Endothelial cell of umbilical vein (primary cell): ENCODE measurements at regions not wholly inside any gene's neighbourhood (a gene's known extent, or its start where the extent isn't known, plus 50 kb on each side); places are given as distances from the start of the nearest gene placed in this dataset.
"Not testable (repeated sequence)": the region's sequence is repeated elsewhere in the genome, so short reads cannot be mapped to it uniquely, and the experiment has no call there.

ENCODE experiments used
- BruUV-seq: library from RNA; stranded (reverse); fragments of 400-500 nt; replicated peaks from 2 replicates; lab custom pipeline; 2021; lab: Mats Ljungman, UMichigan
- CTCF ChIA-PET: fragments of 300-600, 350-600 bp; sonication (Branson Sonifier 250); formaldehyde crosslinking; loops from one replicate; lab custom pipeline; 2021; ENCODE audit warnings: antibody characterized with exemption, inconsistent platforms; lab: Charles Lee
- POLR2A ChIA-PET: fragments of 300-600, 350-600 bp; sonication (Branson Sonifier 250); formaldehyde crosslinking; loops from one replicate; lab custom pipeline; 2021; ENCODE audit warnings: antibody characterized with exemption, inconsistent platforms; lab: Charles Lee
- DNase-seq: peaks from one replicate; pipeline ENCODE4 v3.0.0-alpha.2; 2011; ENCODE audit warnings: low read depth, low spot score
- FAIRE-seq: peaks from 2 replicates; lab custom pipeline; 2011; peaks lifted over from hg19 to GRCh38; lab: Jason Lieb, UNC
- H2AFZ ChIP-seq: 2 replicates; pipeline ENCODE4 v1.6.0; 2012; ENCODE audit warnings: low read depth, low read length, control low read depth, inconsistent platforms
- H3K27ac ChIP-seq: 2 replicates; pipeline ENCODE4 v1.5.1; 2011; ENCODE audit warnings: low read depth, mild to moderate bottlenecking, control low read depth, low read length, moderate library complexity; ENCODE audit not compliant: insufficient read depth
- H3K27me3 ChIP-seq, 2 experiments: 2 replicates each; pipeline versions ENCODE4 v1.6.0 to v1.6.1; 2011; ENCODE audit warnings: low read length in 2 of 2, mixed read lengths in 1 of 2; ENCODE audit not compliant: control insufficient read depth in 2 of 2, insufficient read depth in 2 of 2
- H3K36me3 ChIP-seq, 2 experiments: 2 replicates in 1 of 2; 3 replicates in 1 of 2; pipeline ENCODE4 v1.5.1; 2011; ENCODE audit warnings: low read length in 2 of 2, mild to moderate bottlenecking in 1 of 2, moderate library complexity in 1 of 2; ENCODE audit not compliant: control insufficient read depth in 2 of 2, insufficient read depth in 2 of 2; ENCODE audit errors: extremely low read depth in 1 of 2
- H3K4me1 ChIP-seq: 3 replicates; pipeline ENCODE4 v1.5.1; 2011; ENCODE audit warnings: mild to moderate bottlenecking, low read length; ENCODE audit not compliant: control insufficient read depth, insufficient read depth; ENCODE audit errors: extremely low read depth
- H3K4me2 ChIP-seq: 2 replicates; pipeline ENCODE4 v1.6.1; 2011; ENCODE audit warnings: low read length, control low read depth, mixed read lengths; ENCODE audit not compliant: insufficient read depth
- H3K4me3 ChIP-seq, 3 experiments: fragments of 200-600 bp in 1 of 3; sonication (generic), shearing (Covaris generic) in 1 of 3; replicated peaks in 1 of 3; 2 replicates each; pipeline ENCODE4 v1.5.1; 2011 to 2016; ENCODE audit warnings: control low read depth in 3 of 3, low read length in 3 of 3, mild to moderate bottlenecking in 2 of 3, inconsistent platforms in 1 of 3, low read depth in 1 of 3, moderate library complexity in 1 of 3; ENCODE audit not compliant: insufficient read depth in 1 of 3
- H3K79me2 ChIP-seq: 2 replicates; pipeline ENCODE4 v1.6.0; 2012; ENCODE audit warnings: low read length, inconsistent platforms; ENCODE audit not compliant: control insufficient read depth, insufficient read depth
- H3K9ac ChIP-seq: replicated peaks from 2 replicates; pipeline ENCODE3; 2011; ENCODE audit warnings: low read length, control low read depth; ENCODE audit not compliant: insufficient read depth; ENCODE audit errors: extremely low read depth
- H3K9me1 ChIP-seq: replicated peaks from 3 replicates; pipeline ENCODE4 v1.6.0; 2011; ENCODE audit warnings: mild to moderate bottlenecking, low read length; ENCODE audit not compliant: control insufficient read depth, insufficient read depth; ENCODE audit errors: extremely low read depth
- H3K9me3 ChIP-seq: replicated peaks from 2 replicates; pipeline ENCODE4 v1.5.1; 2012; ENCODE audit warnings: low read length, inconsistent platforms; ENCODE audit not compliant: control insufficient read depth, insufficient read depth
- H4K20me1 ChIP-seq: replicated peaks from 2 replicates; pipeline ENCODE3; 2011; ENCODE audit warnings: mild to moderate bottlenecking, low read length; ENCODE audit not compliant: control insufficient read depth, insufficient read depth; ENCODE audit errors: extremely low read depth
- EZH2 ChIP-seq: IDR thresholded peaks from 2 replicates; pipeline ENCODE4 v1.6.1; 2012; ENCODE audit warnings: borderline replicate concordance, low read depth, mild to moderate bottlenecking, moderate library complexity, low read length, inconsistent platforms; ENCODE audit not compliant: severe bottlenecking
- FOS ChIP-seq: IDR thresholded peaks from 2 replicates; pipeline ENCODE4 v1.6.1; 2011; ENCODE audit warnings: mild to moderate bottlenecking, low read length, moderate library complexity, borderline replicate concordance; ENCODE audit not compliant: insufficient read depth
- GATA2 ChIP-seq: IDR thresholded peaks from 2 replicates; pipeline ENCODE4 v1.7.0; 2011; ENCODE audit warnings: low read depth, mild to moderate bottlenecking, moderate library complexity, mixed read lengths, low read length; ENCODE audit not compliant: insufficient read length, insufficient read depth
- JUN ChIP-seq: IDR thresholded peaks from 2 replicates; pipeline ENCODE4 v1.6.1; 2011; ENCODE audit warnings: borderline replicate concordance, low read depth; ENCODE audit not compliant: insufficient read length, insufficient read depth
- MYC ChIP-seq: IDR thresholded peaks from one replicate; pipeline ENCODE4 v1.6.1; 2011; ENCODE audit warnings: mild to moderate bottlenecking, low read depth, low read length
- POLR2A ChIP-seq: IDR thresholded peaks from 2 replicates; pipeline ENCODE4 v1.6.1; 2012; ENCODE audit warnings: low read depth, mild to moderate bottlenecking, control low read depth, low read length
- POLR2AphosphoS5 ChIP-seq: IDR thresholded peaks from 2 replicates; pipeline ENCODE4 v1.6.1; 2012; ENCODE audit warnings: low read depth, mild to moderate bottlenecking, control low read depth, low read length, moderate library complexity; ENCODE audit not compliant: insufficient read depth
- dilution Hi-C: fragments of 300-500 bp; cut with MboI; formaldehyde crosslinking; loops from one replicate; pipeline ENCODE4 v1.15.0; 2019; ENCODE audit warnings: low sequenced_read_pairs; ENCODE audit not compliant: extremely low pct_ligation_motif_present
- intact Hi-C: fragments of 100-400 bp; cut with micrococcal nuclease; formaldehyde crosslinking; loops from one replicate; pipeline ENCODE4 v1.10.0; 2022
- TF ChIP-seq, protein P1 (sequence below): IDR thresholded peaks from 2 replicates; pipeline ENCODE4 v1.6.1; 2011; ENCODE audit not compliant: insufficient read depth, insufficient read length
- TF ChIP-seq, protein P2 (sequence below), 2 donors: IDR thresholded peaks; 1 replicate in 1 of 2; 2 replicates in 1 of 2; pipeline ENCODE4 v1.5.1; 2011; ENCODE audit warnings: low read length in 2 of 2, mild to moderate bottlenecking in 2 of 2, moderate library complexity in 2 of 2, control low read depth in 1 of 2, inconsistent platforms in 1 of 2, low read depth in 1 of 2; ENCODE audit not compliant: insufficient read depth in 1 of 2; ENCODE audit errors: extremely low read depth in 1 of 2

DNA sequence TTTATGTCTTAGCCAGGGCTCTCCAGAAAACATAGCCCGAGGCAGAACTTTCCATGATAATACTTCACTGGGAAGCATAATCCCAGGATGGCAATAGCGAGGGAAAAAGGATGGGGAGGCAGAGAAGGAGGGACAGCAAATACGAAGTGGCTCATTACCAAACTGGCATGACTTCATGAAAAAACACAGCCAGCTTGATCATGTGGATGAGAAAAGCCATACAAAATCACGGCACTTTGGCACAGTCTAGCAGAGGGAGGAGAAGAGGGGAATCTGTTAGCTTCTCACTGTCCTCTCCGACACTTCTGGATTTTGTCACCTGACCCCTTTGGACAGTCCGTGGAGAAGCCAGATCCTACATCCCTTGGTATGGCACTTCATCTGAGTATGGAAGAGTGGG is 212.5 kb upstream of the GRIK2 start:
- no peak overlapping the region for H3K4me3 ChIP-seq
- dilution Hi-C loops, result no loop called here
- CTCF ChIA-PET, result no interaction called here
- no peaks in the 10 kb centered on the region for H3K9me1 ChIP-seq
- TF ChIP-seq MYC (no peak), POLR2AphosphoS5 (no peak), GATA2 (no peak), JUN (no peak), POLR2A (no peak), FOS (no peak), EZH2 (no peak)
- TF ChIP-seq, protein P1, sequence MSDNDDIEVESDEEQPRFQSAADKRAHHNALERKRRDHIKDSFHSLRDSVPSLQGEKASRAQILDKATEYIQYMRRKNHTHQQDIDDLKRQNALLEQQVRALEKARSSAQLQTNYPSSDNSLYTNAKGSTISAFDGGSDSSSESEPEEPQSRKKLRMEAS, result no peak
- TF ChIP-seq, protein P2, sequence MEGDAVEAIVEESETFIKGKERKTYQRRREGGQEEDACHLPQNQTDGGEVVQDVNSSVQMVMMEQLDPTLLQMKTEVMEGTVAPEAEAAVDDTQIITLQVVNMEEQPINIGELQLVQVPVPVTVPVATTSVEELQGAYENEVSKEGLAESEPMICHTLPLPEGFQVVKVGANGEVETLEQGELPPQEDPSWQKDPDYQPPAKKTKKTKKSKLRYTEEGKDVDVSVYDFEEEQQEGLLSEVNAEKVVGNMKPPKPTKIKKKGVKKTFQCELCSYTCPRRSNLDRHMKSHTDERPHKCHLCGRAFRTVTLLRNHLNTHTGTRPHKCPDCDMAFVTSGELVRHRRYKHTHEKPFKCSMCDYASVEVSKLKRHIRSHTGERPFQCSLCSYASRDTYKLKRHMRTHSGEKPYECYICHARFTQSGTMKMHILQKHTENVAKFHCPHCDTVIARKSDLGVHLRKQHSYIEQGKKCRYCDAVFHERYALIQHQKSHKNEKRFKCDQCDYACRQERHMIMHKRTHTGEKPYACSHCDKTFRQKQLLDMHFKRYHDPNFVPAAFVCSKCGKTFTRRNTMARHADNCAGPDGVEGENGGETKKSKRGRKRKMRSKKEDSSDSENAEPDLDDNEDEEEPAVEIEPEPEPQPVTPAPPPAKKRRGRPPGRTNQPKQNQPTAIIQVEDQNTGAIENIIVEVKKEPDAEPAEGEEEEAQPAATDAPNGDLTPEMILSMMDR (IDR thresholded peaks at IDR 0.05; ENCODE audit: extremely low read depth in 1 of 2, insufficient read depth in 1 of 2, low read depth in 1 of 2, low read length in 2 of 2), result no peak
- no peak overlapping the region for H3K4me2 ChIP-seq
- no peak overlapping the region for H3K27ac ChIP-seq
- FAIRE-seq, result no peak
- intact Hi-C loops, result no loop called here
- no peaks in the 10 kb centered on the region for H3K36me3 ChIP-seq
- no peak overlapping the region for H2AFZ ChIP-seq
- POLR2A ChIA-PET, result no interaction called here
- H4K20me1 ChIP-seq, result no peaks in the 10 kb centered on the region
- no peak overlapping the region for H3K9ac ChIP-seq
- no peaks in the 10 kb centered on the region for H3K27me3 ChIP-seq
- no TSS peak for BruUV-seq
- H3K9me3 ChIP-seq, result peaks cover 11% of the 10 kb centered on the region
- no peak for DNase-seq
- H3K79me2 ChIP-seq, result no peaks in the 10 kb centered on the region
- H3K4me1 ChIP-seq, result no peaks in the 10 kb centered on the region

DNA sequence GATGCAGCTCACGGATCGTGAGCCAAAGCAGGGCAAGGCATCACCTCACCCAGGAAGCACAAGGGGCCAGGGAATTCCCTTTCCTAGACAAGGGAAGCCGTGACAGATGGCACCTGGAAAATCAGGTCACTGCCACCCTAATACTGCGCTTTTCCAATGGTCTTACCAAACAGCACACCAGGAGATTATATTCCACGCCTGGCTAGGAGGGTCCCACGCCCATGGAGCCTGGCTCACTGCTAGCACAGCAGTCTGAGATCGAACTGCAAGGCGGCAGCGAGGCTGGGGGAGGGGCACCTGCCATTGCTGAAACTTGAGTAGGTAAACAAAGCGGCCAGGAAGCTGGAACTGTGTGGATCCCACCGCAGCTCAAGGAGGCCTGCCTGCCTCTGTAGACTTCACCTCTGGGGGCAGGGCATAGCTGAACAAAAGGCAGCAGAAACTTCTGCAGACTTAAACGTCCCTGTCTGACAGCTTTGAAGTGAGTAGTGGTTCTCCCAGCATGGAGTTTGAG is 205.2 kb upstream of the GRIK2 start:
- H4K20me1 ChIP-seq, intact Hi-C loops, dilution Hi-C loops, H3K79me2 ChIP-seq, H3K9me1 ChIP-seq, H2AFZ ChIP-seq, FAIRE-seq, DNase-seq, POLR2A ChIA-PET, H3K4me2 ChIP-seq, H3K27ac ChIP-seq, H3K9ac ChIP-seq, H3K4me3 ChIP-seq, H3K9me3 ChIP-seq, H3K36me3 ChIP-seq, BruUV-seq, CTCF ChIA-PET, H3K27me3 ChIP-seq, H3K4me1 ChIP-seq: not testable (repeated sequence)
